K562 (cell line): ENCODE measurements at regions not wholly inside any gene's neighbourhood (a gene's known extent, or its start where the extent isn't known, plus 50 kb on each side); places are given as distances from the start of the nearest gene placed in this dataset.

Source experiments
- ATAC-seq: fragments of 200-7000 bp; cut with Tn5 transposase; 3 replicates; pipeline ENCODE4 v1.9.1; 2020; ENCODE audit warnings: moderate library complexity
- BruUV-seq: library from RNA; stranded (reverse); fragments of 400-500 nt; replicated peaks from 2 replicates; lab custom pipeline; 2021; lab: Mats Ljungman, UMichigan
- CTCF ChIA-PET: fragments of 300-600 bp; formaldehyde crosslinking; extraction: SDS; loops from one replicate; lab custom pipeline; 2021; ENCODE audit warnings: low intra/inter-chr PET ratio; lab: Yijun Ruan, JAX
- POLR2A ChIA-PET: fragments of 300-600, 350-650 bp; sonication (Branson Sonifier 250); formaldehyde crosslinking; extraction: SDS; loops from one replicate; lab custom pipeline; 2021; ENCODE audit warnings: antibody characterized with exemption, inconsistent platforms; lab: Yijun Ruan, JAX
- DNase-seq, 4 experiments: peaks; one replicate each; pipeline versions ENCODE4 v3.0.0 to v3.0.0-alpha.2; 2011 to 2018; ENCODE audit warnings: low spot score in 3 of 4, mixed read lengths in 3 of 4; ENCODE audit errors: extremely low read depth in 1 of 4
- FAIRE-seq: peaks from 2 replicates; lab custom pipeline; 2011; peaks lifted over from hg19 to GRCh38; lab: Jason Lieb, UNC
- H2AFZ ChIP-seq: 2 replicates; pipeline ENCODE4 v1.6.0; 2011; ENCODE audit warnings: low read depth, low read length, control low read depth, inconsistent platforms
- H3K27ac ChIP-seq: fragments of 200-600 bp; 3 replicates; pipeline ENCODE4 v1.8.0; 2011; ENCODE audit warnings: low read depth, mild to moderate bottlenecking, control low read depth, inconsistent platforms, low read length, moderate library complexity, mixed read lengths; ENCODE audit errors: extremely low read depth
- H3K27me3 ChIP-seq, 2 experiments: fragments of 300-600 bp in 1 of 2; 2 replicates in 1 of 2; 3 replicates in 1 of 2; pipeline versions ENCODE4 v1.6.0 to v1.8.0; 2011; ENCODE audit warnings: inconsistent platforms in 2 of 2, low read length in 2 of 2, mild to moderate bottlenecking in 1 of 2, mixed read lengths in 1 of 2, moderate library complexity in 1 of 2; ENCODE audit not compliant: control insufficient read depth in 2 of 2, insufficient read depth in 2 of 2
- H3K36me3 ChIP-seq: fragments of 300-600 bp; 3 replicates; pipeline ENCODE4 v1.8.0; 2011; ENCODE audit warnings: mild to moderate bottlenecking, low read length, inconsistent platforms; ENCODE audit not compliant: control insufficient read depth, insufficient read depth
- H3K4me1 ChIP-seq, 2 experiments: fragments of 200-600 bp in 1 of 2; replicated peaks in 1 of 2; 2 replicates in 1 of 2; 3 replicates in 1 of 2; pipeline versions ENCODE4 v1.5.1 to v1.8.0; 2011; ENCODE audit warnings: inconsistent platforms in 2 of 2, low read length in 2 of 2, mild to moderate bottlenecking in 1 of 2, mixed read lengths in 1 of 2, moderate library complexity in 1 of 2; ENCODE audit not compliant: control insufficient read depth in 2 of 2, insufficient read depth in 2 of 2
- H3K4me2 ChIP-seq: 2 replicates; pipeline ENCODE4 v1.6.1; 2011; ENCODE audit warnings: low read length, control low read depth, inconsistent platforms, mixed read lengths; ENCODE audit not compliant: insufficient read depth
- H3K4me3 ChIP-seq: fragments of 200-600 bp; sonication (generic), shearing (Covaris generic); 2 replicates; pipeline ENCODE4 v1.5.1; 2016; ENCODE audit warnings: control low read depth, inconsistent platforms
- H3K79me2 ChIP-seq: fragments of 200-600 bp; 3 replicates; pipeline ENCODE4 v1.8.0; 2011; ENCODE audit warnings: low read length, inconsistent platforms; ENCODE audit not compliant: control insufficient read depth, insufficient read depth
- H3K9ac ChIP-seq, 2 experiments: 2 replicates each; pipeline versions ENCODE4 v1.6.0 to v1.6.1; 2011; ENCODE audit warnings: low read depth in 2 of 2, low read length in 2 of 2, control low read depth in 1 of 2, inconsistent platforms in 1 of 2, mild to moderate bottlenecking in 1 of 2, mixed read lengths in 1 of 2; ENCODE audit not compliant: insufficient read depth in 1 of 2
- H3K9me1 ChIP-seq: one replicate; pipeline ENCODE4 v1.6.0; 2011; ENCODE audit warnings: inconsistent platforms, mild to moderate bottlenecking, low read length, moderate library complexity; ENCODE audit not compliant: control insufficient read depth, insufficient read depth
- H3K9me3 ChIP-seq: replicated peaks from 2 replicates; pipeline ENCODE4 v1.5.1; 2011; ENCODE audit warnings: low read depth, low read length, inconsistent platforms; ENCODE audit not compliant: control insufficient read depth, insufficient read depth
- H4K20me1 ChIP-seq: replicated peaks from 2 replicates; pipeline ENCODE4 v1.6.1; 2011; ENCODE audit warnings: low read length, inconsistent platforms, mixed read lengths; ENCODE audit not compliant: control insufficient read depth, insufficient read depth
- CBX2 ChIP-seq: fragments of 200-600 bp; sonication (generic); IDR thresholded peaks from one replicate; pipeline ENCODE4 v1.6.1; 2012; ENCODE audit warnings: mild to moderate bottlenecking, low read length, inconsistent platforms; ENCODE audit not compliant: insufficient read depth, poor library complexity, severe bottlenecking
- CUX1 ChIP-seq: fragments of 200-800 bp; sonication (Bioruptor generic); IDR thresholded peaks from 2 replicates; pipeline ENCODE4 v1.6.1; 2016; ENCODE audit warnings: missing genetic modification characterization, missing compliant biosample characterization
- HOXB6 ChIP-seq: fragments of 250-450 bp; sonication (Bioruptor Pico); IDR thresholded peaks from 2 replicates; pipeline ENCODE4 v1.5.1; 2022; ENCODE audit warnings: mild to moderate bottlenecking, borderline replicate concordance
- MTA1 ChIP-seq: fragments of 450-650 bp; IDR thresholded peaks from 2 replicates; pipeline ENCODE4 v1.6.1; 2017; ENCODE audit warnings: borderline replicate concordance
- NELFE ChIP-seq: IDR thresholded peaks from 2 replicates; pipeline ENCODE4 v1.6.1; 2011; ENCODE audit warnings: mild to moderate bottlenecking; ENCODE audit not compliant: insufficient read depth, insufficient read length
- RBM22 ChIP-seq: fragments of 200-400 bp; formaldehyde crosslinking; IDR thresholded peaks from 2 replicates; pipeline ENCODE4 v1.6.1; 2018; ENCODE audit warnings: low read length, low read depth; ENCODE audit not compliant: poor library complexity, severe bottlenecking
- SIRT6 ChIP-seq: IDR thresholded peaks from one replicate; pipeline ENCODE4 v1.6.1; 2012; ENCODE audit warnings: low read depth, mild to moderate bottlenecking, control low read depth, inconsistent platforms, low read length, moderate library complexity
- ZNF347 ChIP-seq: fragments of 450-650 bp; formaldehyde crosslinking; IDR thresholded peaks from 2 replicates; pipeline ENCODE4 v1.4.0; 2020; ENCODE audit warnings: low read depth, mild to moderate bottlenecking, moderate library complexity
- ZNF766 ChIP-seq: fragments of 200-800 bp; sonication (Bioruptor generic); conservative IDR thresholded peaks from 2 replicates; pipeline ENCODE4 v1.6.1; 2016; ENCODE audit warnings: missing genetic modification characterization, missing compliant biosample characterization
- whole genome bisulfite sequencing: fragments of 100-300 bp; shearing (Covaris generic); methylation state at CpG from one replicate; pipeline ENCODE4 v1.1.6; 2016; ENCODE audit warnings: low coverage, mixed read lengths; ENCODE audit not compliant: insufficient coverage; ENCODE audit errors: missing lambda C conversion rate; 5-methylcytosine and 5-hydroxymethylcytosine counted together
- in situ Hi-C: fragments of 300-500 bp; cut with MboI; formaldehyde crosslinking; loops from 4 replicates; pipeline ENCODE4 v1.15.0; 2018; ENCODE audit warnings: inconsistent platforms, mixed read lengths
- intact Hi-C: fragments of 100-400 bp; cut with micrococcal nuclease; formaldehyde crosslinking; loops from 2 replicates; pipeline ENCODE4 v1.14.2; 2022

DNA sequence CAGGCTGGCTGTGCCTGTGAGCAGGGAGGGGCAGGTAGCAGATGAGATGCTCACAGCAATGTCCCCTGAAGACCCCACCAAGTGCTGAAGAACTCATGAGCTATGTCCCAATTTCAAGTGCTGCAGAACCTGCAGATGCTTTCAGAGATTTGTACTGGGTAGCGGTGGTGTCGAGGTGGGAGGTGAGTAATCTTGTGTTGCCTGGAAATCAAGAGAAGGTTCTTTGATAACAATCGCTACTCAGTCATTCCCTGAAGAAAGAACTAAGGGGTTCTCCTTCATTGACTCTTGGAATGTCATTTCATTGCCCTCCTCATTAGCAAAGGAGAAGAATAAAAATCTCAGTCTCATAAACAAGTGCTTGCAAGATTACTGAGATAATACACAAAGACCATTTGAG lies 246.4 kb downstream of the EMX2 start:
- no peak for DNase-seq
- Histone ChIP-seq H3K9me3 (no peaks in the 10 kb centered on the region), H3K27me3 (peaks cover 0 to 18% of the 10 kb centered on the region in 2 experiments; a peak in 3 of 5 replicates), H4K20me1 (no peaks in the 10 kb centered on the region), H3K27ac (no peak overlapping the region), H3K4me1 (no peaks in the 10 kb centered on the region), H3K36me3 (no peaks in the 10 kb centered on the region), H3K9ac (no peak overlapping the region), H3K79me2 (no peaks in the 10 kb centered on the region), H3K4me3 (no peak overlapping the region), H2AFZ (no peak overlapping the region), H3K4me2 (no peak overlapping the region), H3K9me1 (no peaks in the 10 kb centered on the region)
- intact Hi-C loops (no loop called here), in situ Hi-C loops (no loop called here)
- no TSS peak for BruUV-seq
- FAIRE-seq, result no peak
- TF ChIP-seq ZNF347 (CRISPR knock-in tag), result no peak
- no peak for TF ChIP-seq SIRT6
- no peak for TF ChIP-seq NELFE
- no peak for TF ChIP-seq HOXB6 (CRISPR knock-in tag)
- TF ChIP-seq CBX2, result no peak
- TF ChIP-seq CUX1 (CRISPR knock-in tag), result no peak
- no peak for TF ChIP-seq MTA1
- no peak for TF ChIP-seq ZNF766 (CRISPR knock-in tag)
- no peak for TF ChIP-seq RBM22
- 3% methylated on average over 3 of the region's 3 CpGs for WGBS
- ChIA-PET CTCF (no interaction called here), POLR2A (no interaction called here)
- ATAC-seq, result no peak
